Testis (tissue), 2 donors: ENCODE measurements at regions not wholly inside any gene's neighbourhood (a gene's known extent, or its start where the extent isn't known, plus 50 kb on each side); places are given as distances from the start of the nearest gene placed in this dataset.

Source experiments
- DNase-seq: peaks from one replicate; pipeline ENCODE4 v3.0.0-alpha.2; 2019
- H3K27ac ChIP-seq, 2 donors: fragments of 200-600 bp; sonication (generic); one replicate each; pipeline ENCODE4 v1.5.1; 2019
- H3K27me3 ChIP-seq: fragments of 200-600 bp; sonication (generic); one replicate; pipeline ENCODE4 v1.5.1; 2019
- H3K36me3 ChIP-seq: fragments of 200-600 bp; sonication (generic); one replicate; pipeline ENCODE4 v1.5.1; 2017; ENCODE audit warnings: low read depth; ENCODE audit errors: missing control alignments
- H3K4me1 ChIP-seq: fragments of 200-600 bp; sonication (generic); one replicate; pipeline ENCODE4 v1.5.1; 2019
- H3K4me3 ChIP-seq, 2 donors: fragments of 200-600 bp; sonication (generic); one replicate each; pipeline ENCODE4 v1.5.1; 2017 to 2019
- H3K9me3 ChIP-seq: fragments of 200-600 bp; sonication (generic); one replicate; pipeline ENCODE4 v1.5.1; 2017
- POLR2A ChIP-seq: fragments of 450-650 bp; IDR thresholded peaks from one replicate; pipeline ENCODE4 v1.6.1; 2017; ENCODE audit warnings: antibody characterized with exemption, mild to moderate bottlenecking, moderate library complexity
- WGBS, 2 donors: methylation state at CpG; one replicate each; pipeline ENCODE4 v1.1.5; 2018; 5-methylcytosine and 5-hydroxymethylcytosine counted together
- intact Hi-C: fragments of 100-400 bp; cut with DNase I; formaldehyde crosslinking; loops from one replicate; pipeline ENCODE4 v1.15.1; 2023; ENCODE audit warnings: low total_unique reads
- TF ChIP-seq, protein P1 (sequence below), 3 experiments: fragments of 450-650 bp in 2 of 3; fragments of 200-600 bp in 1 of 3; sonication (generic) in 1 of 3; IDR thresholded peaks; one replicate each; pipeline ENCODE4 v1.5.1; 2016 to 2019; ENCODE audit warnings: antibody characterized with exemption in 3 of 3, mild to moderate bottlenecking in 2 of 3, moderate library complexity in 1 of 3

DNA sequence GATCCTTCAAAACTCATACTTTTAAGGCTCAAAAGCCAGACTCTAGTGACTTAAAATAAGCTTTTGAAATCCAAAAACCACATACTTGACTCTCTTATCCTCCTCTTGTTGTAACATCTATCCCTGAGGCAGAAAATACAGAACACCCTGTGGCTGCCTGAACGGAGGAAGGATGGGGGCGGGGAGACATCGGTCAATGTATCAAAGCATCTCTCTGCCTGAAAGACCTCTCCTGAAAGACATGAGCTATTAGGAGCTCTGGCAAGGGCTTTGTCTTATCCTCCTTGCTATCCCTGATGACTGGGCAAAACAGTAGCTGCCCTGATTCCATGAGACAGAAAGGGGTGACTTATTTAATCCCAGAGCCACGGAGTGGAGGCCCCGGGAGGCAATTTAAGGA is 122.4 kb downstream of the MN1 start:
- WGBS, 2 donors: 79 to 80% methylated on average over 4 to 5 of the region's 5 CpGs
- H3K27ac ChIP-seq: no peak overlapping the region
- peaks cover 6% of the 10 kb centered on the region for H3K4me1 ChIP-seq
- TF ChIP-seq, protein P1, sequence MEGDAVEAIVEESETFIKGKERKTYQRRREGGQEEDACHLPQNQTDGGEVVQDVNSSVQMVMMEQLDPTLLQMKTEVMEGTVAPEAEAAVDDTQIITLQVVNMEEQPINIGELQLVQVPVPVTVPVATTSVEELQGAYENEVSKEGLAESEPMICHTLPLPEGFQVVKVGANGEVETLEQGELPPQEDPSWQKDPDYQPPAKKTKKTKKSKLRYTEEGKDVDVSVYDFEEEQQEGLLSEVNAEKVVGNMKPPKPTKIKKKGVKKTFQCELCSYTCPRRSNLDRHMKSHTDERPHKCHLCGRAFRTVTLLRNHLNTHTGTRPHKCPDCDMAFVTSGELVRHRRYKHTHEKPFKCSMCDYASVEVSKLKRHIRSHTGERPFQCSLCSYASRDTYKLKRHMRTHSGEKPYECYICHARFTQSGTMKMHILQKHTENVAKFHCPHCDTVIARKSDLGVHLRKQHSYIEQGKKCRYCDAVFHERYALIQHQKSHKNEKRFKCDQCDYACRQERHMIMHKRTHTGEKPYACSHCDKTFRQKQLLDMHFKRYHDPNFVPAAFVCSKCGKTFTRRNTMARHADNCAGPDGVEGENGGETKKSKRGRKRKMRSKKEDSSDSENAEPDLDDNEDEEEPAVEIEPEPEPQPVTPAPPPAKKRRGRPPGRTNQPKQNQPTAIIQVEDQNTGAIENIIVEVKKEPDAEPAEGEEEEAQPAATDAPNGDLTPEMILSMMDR (IDR thresholded peaks at IDR 0.05): no peak
- no peak for TF ChIP-seq POLR2A
- no peak overlapping the region for H3K4me3 ChIP-seq
- no peak for DNase-seq
- intact Hi-C loops: no loop called here
- H3K27me3 ChIP-seq: no peaks in the 10 kb centered on the region
- no peaks in the 10 kb centered on the region for H3K9me3 ChIP-seq
- H3K36me3 ChIP-seq: no peaks in the 10 kb centered on the region

DNA sequence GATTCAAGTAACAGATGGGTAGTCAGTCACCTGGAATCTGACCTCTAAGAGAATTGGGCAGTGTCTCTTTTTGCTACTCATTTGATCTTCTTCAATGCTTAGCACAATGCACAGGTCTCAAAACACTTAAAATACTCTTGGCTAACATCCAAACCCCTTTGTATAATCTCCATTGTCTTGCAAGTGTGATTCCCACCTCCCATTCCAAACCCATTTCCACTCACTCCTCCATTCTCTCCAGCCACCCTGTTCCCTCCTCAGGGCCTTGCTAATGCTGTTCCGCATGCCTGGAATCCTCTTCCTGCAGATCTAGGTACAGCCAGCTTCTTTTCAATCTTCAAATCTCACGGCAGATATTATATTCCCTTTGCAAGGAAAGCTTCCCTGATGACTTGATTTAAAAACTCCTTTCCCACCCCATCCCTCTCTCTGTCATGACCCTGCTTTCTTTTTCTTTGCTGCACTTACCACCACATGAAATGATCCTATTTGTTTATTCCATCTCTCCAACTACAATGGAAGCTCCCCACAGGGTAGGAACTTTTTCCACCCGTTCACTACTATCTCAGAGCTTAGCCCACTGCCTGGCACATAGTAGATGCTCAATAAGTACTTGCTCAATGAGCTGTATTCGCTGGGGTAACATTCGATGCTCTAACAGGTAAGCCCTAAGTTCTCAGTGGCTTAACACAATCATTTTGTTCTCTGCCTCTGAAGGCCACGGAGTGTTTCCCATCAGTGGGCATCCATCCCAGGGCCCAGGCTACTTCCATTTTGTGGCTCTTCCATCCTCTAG is 121.7 kb downstream of the MN1 start:
- DNase-seq: no peak
- 96% methylated on average over 6 of the region's 6 CpGs for WGBS, 2 donors
- Histone ChIP-seq H3K9me3 (no peaks in the 10 kb centered on the region), H3K36me3 (no peaks in the 10 kb centered on the region), H3K27ac (no peak overlapping the region), H3K4me3 (no peak overlapping the region), H3K4me1 (peaks cover 5% of the 10 kb centered on the region), H3K27me3 (no peaks in the 10 kb centered on the region)
- TF ChIP-seq POLR2A: no peak
- TF ChIP-seq, protein P1 (IDR thresholded peaks at IDR 0.05): no peak
- intact Hi-C loops: no loop called here

DNA sequence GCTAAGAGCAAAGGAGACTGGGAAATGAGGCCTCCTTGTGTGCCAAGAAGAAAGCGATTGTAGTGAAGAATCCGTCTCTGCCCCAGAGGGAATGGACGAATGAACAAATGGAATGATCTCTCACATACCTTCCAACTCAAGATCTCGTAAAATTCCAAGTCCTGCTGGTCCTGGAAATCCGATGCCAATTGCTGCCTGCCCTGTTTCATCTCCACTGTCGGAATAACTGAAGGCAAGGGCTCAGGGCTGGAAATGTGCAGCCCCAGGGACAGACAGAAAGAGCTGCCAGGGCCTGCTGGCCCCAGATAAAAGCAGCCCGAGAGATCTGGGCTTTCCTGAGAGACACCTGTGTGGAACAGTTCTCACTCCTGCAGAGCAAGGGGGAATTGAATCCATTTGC is 120.9 kb downstream of the MN1 start:
- Histone ChIP-seq H3K4me3 (no peak overlapping the region), H3K9me3 (no peaks in the 10 kb centered on the region), H3K4me1 (peaks cover 1% of the 10 kb centered on the region), H3K36me3 (no peaks in the 10 kb centered on the region), H3K27ac (no peak overlapping the region), H3K27me3 (no peaks in the 10 kb centered on the region)
- 95 to 96% methylated on average over 7 of the region's 7 CpGs for WGBS, 2 donors
- no peak for TF ChIP-seq POLR2A
- TF ChIP-seq, protein P1 (IDR thresholded peaks at IDR 0.05): no peak
- DNase-seq: no peak
- intact Hi-C loops: no loop called here

DNA sequence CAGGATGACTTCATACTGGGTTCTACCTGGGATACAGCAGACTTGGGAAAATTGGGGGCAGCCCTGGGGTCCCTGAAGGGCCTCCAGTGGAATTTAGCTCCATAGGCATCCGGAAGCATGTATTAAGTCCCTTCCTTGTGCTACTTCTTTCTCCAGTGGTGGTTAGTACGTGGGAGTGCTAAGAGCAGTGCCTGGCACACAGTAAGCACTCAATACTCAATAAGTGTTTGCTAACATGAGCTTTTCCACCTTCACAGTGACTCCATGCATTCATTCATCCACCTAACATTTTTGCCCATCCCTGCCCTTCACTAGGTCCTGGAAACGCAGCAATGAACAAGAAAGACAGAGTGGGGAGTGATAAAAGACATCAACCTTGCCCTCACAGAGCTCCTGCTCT is 120.5 kb downstream of the MN1 start:
- Histone ChIP-seq H3K4me3 (no peak overlapping the region), H3K27ac (no peak overlapping the region), H3K4me1 (no peaks in the 10 kb centered on the region), H3K27me3 (no peaks in the 10 kb centered on the region), H3K36me3 (no peaks in the 10 kb centered on the region), H3K9me3 (no peaks in the 10 kb centered on the region)
- no peak for DNase-seq
- intact Hi-C loops: no loop called here
- WGBS, 2 donors: 87 to 93% methylated on average over 3 of the region's 3 CpGs
- no peak for TF ChIP-seq POLR2A
- TF ChIP-seq, protein P1 (IDR thresholded peaks at IDR 0.05): no peak

DNA sequence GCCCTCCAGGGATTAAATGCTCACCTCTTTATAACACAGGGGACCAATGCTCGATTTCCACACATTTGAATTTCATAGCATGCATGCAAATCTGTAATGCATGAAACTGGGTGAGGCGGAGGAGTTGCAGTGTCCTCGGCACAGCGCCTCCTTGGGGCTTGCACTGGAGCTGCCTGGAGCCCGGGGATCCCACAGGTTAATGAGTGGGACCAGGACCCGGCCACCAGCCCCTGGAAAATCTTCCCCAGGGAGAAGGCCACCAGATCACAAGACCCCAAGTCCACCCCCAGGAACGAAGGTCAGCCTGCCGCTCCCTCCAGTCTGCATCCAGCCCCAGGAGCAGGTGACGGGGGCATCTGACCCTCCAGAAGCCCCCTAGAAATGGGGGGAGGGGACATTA is 119.1 kb downstream of the MN1 start:
- Histone ChIP-seq H3K4me1 (peaks cover 8% of the 10 kb centered on the region), H3K27ac (no peak overlapping the region), H3K36me3 (no peaks in the 10 kb centered on the region), H3K27me3 (no peaks in the 10 kb centered on the region), H3K9me3 (no peaks in the 10 kb centered on the region), H3K4me3 (no peak overlapping the region)
- intact Hi-C loops: no loop called here
- TF ChIP-seq POLR2A: no peak
- TF ChIP-seq, protein P1 (IDR thresholded peaks at IDR 0.05): no peak
- WGBS, 2 donors: 79% methylated on average over 9 of the region's 9 CpGs
- no peak for DNase-seq
